GM12878 (cell line): ENCODE measurements at regions not wholly inside any gene's neighbourhood (a gene's known extent, or its start where the extent isn't known, plus 50 kb on each side); places are given as distances from the start of the nearest gene placed in this dataset.

Source experiments
- ATAC-seq: fragments of 200-7000 bp; cut with Tn5 transposase; 3 replicates; pipeline ENCODE4 v1.9.1; 2020; ENCODE audit warnings: mild to moderate bottlenecking, moderate library complexity
- BruUV-seq: library from RNA; stranded (reverse); fragments of 400-500 nt; replicated peaks from 2 replicates; lab custom pipeline; 2021; lab: Mats Ljungman, UMichigan
- CTCF ChIA-PET: fragments of 300-600 bp; sonication (Branson Sonifier 250); formaldehyde crosslinking; extraction: SDS; loops from one replicate; lab custom pipeline; 2021; ENCODE audit warnings: inconsistent platforms; lab: Yijun Ruan, JAX
- POLR2A ChIA-PET: fragments of 350-600 bp; formaldehyde crosslinking; extraction: SDS; loops from one replicate; lab custom pipeline; 2021; ENCODE audit warnings: inconsistent platforms; lab: Charles Lee
- RAD21 ChIA-PET: fragments of 300-600 bp; sonication (Branson Sonifier 250); formaldehyde crosslinking; loops from one replicate; lab custom pipeline; 2023; ENCODE audit warnings: antibody characterized with exemption; ENCODE audit not compliant: unreplicated experiment; lab: Charles Lee
- SMC1A ChIA-PET: fragments of 300-600 bp; sonication (Branson Sonifier 250); formaldehyde crosslinking; loops from one replicate; lab custom pipeline; 2023; ENCODE audit not compliant: unreplicated experiment, uncharacterized antibody; lab: Charles Lee
- DNase-seq: peaks from one replicate; pipeline ENCODE4 v3.0.0-alpha.2; 2011; ENCODE audit warnings: low read depth, low spot score
- FAIRE-seq: peaks from 3 replicates; lab custom pipeline; 2011; peaks lifted over from hg19 to GRCh38; lab: Jason Lieb, UNC
- H2AFZ ChIP-seq: 2 replicates; pipeline ENCODE4 v1.6.0; 2011; ENCODE audit warnings: low read depth, low read length, control low read depth; ENCODE audit not compliant: control insufficient read depth
- H3K27ac ChIP-seq: 2 replicates; pipeline ENCODE4 v1.5.1; 2011; ENCODE audit warnings: control low read depth; ENCODE audit not compliant: control insufficient read depth, insufficient read depth
- H3K27me3 ChIP-seq, 2 experiments: replicated peaks in 1 of 2; 2 replicates each; pipeline versions ENCODE4 v1.6.0 to v1.6.1; 2011; ENCODE audit warnings: low read length in 1 of 2; ENCODE audit not compliant: control insufficient read depth in 2 of 2, insufficient read depth in 2 of 2
- H3K36me3 ChIP-seq, 2 experiments: 2 replicates each; pipeline ENCODE4 v1.5.1; 2011; ENCODE audit warnings: low read length in 1 of 2; ENCODE audit not compliant: control insufficient read depth in 2 of 2, insufficient read depth in 2 of 2
- H3K4me1 ChIP-seq: 2 replicates; pipeline ENCODE4 v1.6.1; 2011; ENCODE audit warnings: mild to moderate bottlenecking, low read length, moderate library complexity, mixed read lengths; ENCODE audit not compliant: control insufficient read depth, insufficient read depth
- H3K4me2 ChIP-seq: 2 replicates; pipeline ENCODE4 v1.6.0; 2011; ENCODE audit warnings: control low read depth; ENCODE audit not compliant: control insufficient read depth, insufficient read depth
- H3K4me3 ChIP-seq: fragments of 200-600 bp; sonication (generic); 2 replicates; pipeline ENCODE4 v1.5.1; 2016
- H3K79me2 ChIP-seq: 2 replicates; pipeline ENCODE4 v1.6.0; 2011; ENCODE audit warnings: low read length; ENCODE audit not compliant: control insufficient read depth, insufficient read depth
- H3K9ac ChIP-seq: 2 replicates; pipeline ENCODE4 v1.8.0; 2011; ENCODE audit warnings: low read length, control low read depth, mixed read lengths; ENCODE audit not compliant: control insufficient read depth, insufficient read depth
- H3K9me3 ChIP-seq: replicated peaks from 3 replicates; pipeline ENCODE4 v1.5.1; 2011; ENCODE audit warnings: mild to moderate bottlenecking, low read length; ENCODE audit not compliant: control insufficient read depth, insufficient read depth
- H4K20me1 ChIP-seq: 2 replicates; pipeline ENCODE4 v1.6.0; 2011; ENCODE audit not compliant: control insufficient read depth, insufficient read depth
- ATF2 ChIP-seq: IDR thresholded peaks from 2 replicates; pipeline ENCODE4 v1.6.1; 2012; ENCODE audit warnings: low read length, inconsistent platforms
- EZH2 ChIP-seq: IDR thresholded peaks from 2 replicates; pipeline ENCODE4 v1.6.1; 2012; ENCODE audit warnings: low read depth, mild to moderate bottlenecking, control low read depth, inconsistent platforms, low read length, borderline replicate concordance; ENCODE audit not compliant: control insufficient read depth
- GATAD2B ChIP-seq: fragments of 450-650 bp; conservative IDR thresholded peaks from 2 replicates; pipeline ENCODE4 v1.6.1; 2017; ENCODE audit warnings: low read depth, mild to moderate bottlenecking, moderate library complexity
- HCFC1 ChIP-seq: fragments of 150-350 bp; IDR thresholded peaks from 2 replicates; pipeline ENCODE4 v1.6.1; 2014; ENCODE audit warnings: low read length
- MEF2A ChIP-seq: IDR thresholded peaks from 2 replicates; pipeline ENCODE4 v1.6.1; 2011; ENCODE audit warnings: low read depth, mild to moderate bottlenecking, low read length, moderate library complexity; ENCODE audit not compliant: insufficient read depth
- MTA3 ChIP-seq: IDR thresholded peaks from 2 replicates; pipeline ENCODE4 v1.6.1; 2012; ENCODE audit warnings: low read length, inconsistent platforms, borderline replicate concordance
- MYC ChIP-seq: IDR thresholded peaks from 2 replicates; pipeline ENCODE4 v1.6.1; 2011; ENCODE audit warnings: mild to moderate bottlenecking, low read length, moderate library complexity, inconsistent platforms; ENCODE audit not compliant: insufficient read depth, insufficient replicate concordance, insufficient read length, severe bottlenecking
- NFYA ChIP-seq: IDR thresholded peaks from 2 replicates; pipeline ENCODE4 v1.6.1; 2011; ENCODE audit warnings: low read depth, mild to moderate bottlenecking, low read length, improper control_type of control experiment, borderline replicate concordance
- NR2C2 ChIP-seq: IDR thresholded peaks from 2 replicates; pipeline ENCODE4 v1.6.1; 2011; ENCODE audit warnings: borderline replicate concordance, low read depth; ENCODE audit not compliant: control insufficient read depth, insufficient read length
- POLR2A ChIP-seq: IDR thresholded peaks from 2 replicates; pipeline ENCODE4 v1.6.1; 2011; ENCODE audit warnings: low read depth, mild to moderate bottlenecking, low read length
- RB1 ChIP-seq: fragments of 450-650 bp; formaldehyde crosslinking; IDR thresholded peaks from 2 replicates; pipeline ENCODE4 v1.6.1; 2017; ENCODE audit warnings: mild to moderate bottlenecking, borderline replicate concordance
- SMAD5 ChIP-seq: IDR thresholded peaks from 2 replicates; pipeline ENCODE4 v1.6.1; 2016; ENCODE audit warnings: antibody characterized with exemption, low read depth
- ZSCAN29 ChIP-seq: fragments of 450-650 bp; IDR thresholded peaks from 2 replicates; pipeline ENCODE4 v1.6.1; 2017; ENCODE audit warnings: mild to moderate bottlenecking, moderate library complexity
- WGBS: methylation state at CpG from one replicate; pipeline ENCODE4 v1.1.6; 2016; ENCODE audit warnings: low lambda C conversion rate; ENCODE audit not compliant: insufficient replicate concordance, insufficient coverage; ENCODE audit errors: missing lambda C conversion rate; 5-methylcytosine and 5-hydroxymethylcytosine counted together
- in situ Hi-C: fragments of 300-500 bp; cut with MboI; formaldehyde crosslinking; loops from 9 replicates; pipeline ENCODE4 v1.14.3; 2018; ENCODE audit warnings: mixed read lengths
- intact Hi-C: fragments of 100-400 bp; cut with micrococcal nuclease; formaldehyde crosslinking; loops from one replicate; pipeline ENCODE4 v1.14.2; 2022; ENCODE audit not compliant: unreplicated experiment
- TF ChIP-seq, protein P1 (sequence below): fragments of 450-650 bp; IDR thresholded peaks from 2 replicates; pipeline ENCODE4 v1.6.1; 2017; ENCODE audit warnings: antibody characterized with exemption, mild to moderate bottlenecking, moderate library complexity
- TF ChIP-seq, protein P2 (sequence below): IDR thresholded peaks from 2 replicates; pipeline ENCODE4 v1.6.1; 2011; ENCODE audit warnings: mild to moderate bottlenecking, low read depth, low read length, moderate library complexity; ENCODE audit not compliant: insufficient replicate concordance

DNA sequence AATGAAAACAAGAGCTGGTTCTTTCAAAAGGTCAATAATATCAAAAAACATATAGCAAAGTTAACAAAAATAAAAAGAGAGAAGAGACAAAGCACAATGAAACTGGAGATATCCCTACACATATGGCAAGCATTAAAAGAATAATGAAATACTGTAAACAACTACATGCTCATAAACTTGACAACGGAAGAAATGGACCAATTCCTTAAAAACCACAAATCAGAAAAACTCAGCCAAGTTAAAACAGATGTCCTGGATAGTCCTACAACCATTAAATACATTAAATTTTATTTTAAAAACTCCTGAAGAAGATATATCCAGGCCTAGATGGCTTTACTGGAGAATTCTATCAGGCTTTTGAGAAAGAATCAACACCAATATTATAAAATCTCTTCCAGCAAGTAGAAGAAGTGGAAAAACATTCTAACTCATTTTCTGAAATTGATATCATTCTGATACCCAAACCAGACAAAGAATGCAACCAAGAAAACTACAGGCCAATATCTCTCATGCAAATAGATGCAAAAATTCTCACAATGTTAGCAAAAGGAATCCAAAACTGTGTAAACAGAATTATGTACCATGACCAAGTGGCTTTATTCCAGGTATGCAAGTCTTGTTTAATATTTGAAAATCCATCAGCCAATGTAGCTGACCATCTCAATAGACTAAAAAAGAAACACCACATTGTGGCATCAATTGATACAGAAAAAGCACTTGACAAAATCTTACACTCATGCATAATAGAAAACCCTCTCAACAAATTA lies 56.1 kb upstream of the LRRC7 start:
- no TSS peak for BruUV-seq
- TF ChIP-seq GATAD2B (no peak), POLR2A (no peak), MEF2A (no peak), EZH2 (no peak), MTA3 (no peak), RB1 (no peak), ATF2 (no peak), NR2C2 (no peak), SMAD5 (no peak), HCFC1 (no peak), NFYA (no peak), MYC (no peak), ZSCAN29 (no peak)
- TF ChIP-seq, protein P1, sequence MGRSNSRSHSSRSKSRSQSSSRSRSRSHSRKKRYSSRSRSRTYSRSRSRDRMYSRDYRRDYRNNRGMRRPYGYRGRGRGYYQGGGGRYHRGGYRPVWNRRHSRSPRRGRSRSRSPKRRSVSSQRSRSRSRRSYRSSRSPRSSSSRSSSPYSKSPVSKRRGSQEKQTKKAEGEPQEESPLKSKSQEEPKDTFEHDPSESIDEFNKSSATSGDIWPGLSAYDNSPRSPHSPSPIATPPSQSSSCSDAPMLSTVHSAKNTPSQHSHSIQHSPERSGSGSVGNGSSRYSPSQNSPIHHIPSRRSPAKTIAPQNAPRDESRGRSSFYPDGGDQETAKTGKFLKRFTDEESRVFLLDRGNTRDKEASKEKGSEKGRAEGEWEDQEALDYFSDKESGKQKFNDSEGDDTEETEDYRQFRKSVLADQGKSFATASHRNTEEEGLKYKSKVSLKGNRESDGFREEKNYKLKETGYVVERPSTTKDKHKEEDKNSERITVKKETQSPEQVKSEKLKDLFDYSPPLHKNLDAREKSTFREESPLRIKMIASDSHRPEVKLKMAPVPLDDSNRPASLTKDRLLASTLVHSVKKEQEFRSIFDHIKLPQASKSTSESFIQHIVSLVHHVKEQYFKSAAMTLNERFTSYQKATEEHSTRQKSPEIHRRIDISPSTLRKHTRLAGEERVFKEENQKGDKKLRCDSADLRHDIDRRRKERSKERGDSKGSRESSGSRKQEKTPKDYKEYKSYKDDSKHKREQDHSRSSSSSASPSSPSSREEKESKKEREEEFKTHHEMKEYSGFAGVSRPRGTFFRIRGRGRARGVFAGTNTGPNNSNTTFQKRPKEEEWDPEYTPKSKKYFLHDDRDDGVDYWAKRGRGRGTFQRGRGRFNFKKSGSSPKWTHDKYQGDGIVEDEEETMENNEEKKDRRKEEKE: no peak
- TF ChIP-seq, protein P2, sequence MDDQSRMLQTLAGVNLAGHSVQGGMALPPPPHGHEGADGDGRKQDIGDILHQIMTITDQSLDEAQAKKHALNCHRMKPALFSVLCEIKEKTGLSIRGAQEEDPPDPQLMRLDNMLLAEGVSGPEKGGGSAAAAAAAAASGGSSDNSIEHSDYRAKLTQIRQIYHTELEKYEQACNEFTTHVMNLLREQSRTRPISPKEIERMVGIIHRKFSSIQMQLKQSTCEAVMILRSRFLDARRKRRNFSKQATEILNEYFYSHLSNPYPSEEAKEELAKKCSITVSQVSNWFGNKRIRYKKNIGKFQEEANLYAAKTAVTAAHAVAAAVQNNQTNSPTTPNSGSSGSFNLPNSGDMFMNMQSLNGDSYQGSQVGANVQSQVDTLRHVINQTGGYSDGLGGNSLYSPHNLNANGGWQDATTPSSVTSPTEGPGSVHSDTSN: no peak
- H2AFZ ChIP-seq: no peak overlapping the region
- FAIRE-seq (no peak), ATAC-seq (no peak), DNase-seq (no peak)
- 8% methylated on average over 1 of the region's 1 CpG for WGBS
- no peak overlapping the region for H3K4me3 ChIP-seq
- no peaks in the 10 kb centered on the region for H3K9me3 ChIP-seq
- no peaks in the 10 kb centered on the region for H3K4me1 ChIP-seq
- intact Hi-C loops (no loop called here), in situ Hi-C loops (no loop called here)
- ChIA-PET RAD21 (no interaction called here), CTCF (no interaction called here), SMC1A (no interaction called here), POLR2A (no interaction called here)
- H3K9ac ChIP-seq: no peak overlapping the region
- no peaks in the 10 kb centered on the region for H3K36me3 ChIP-seq
- H3K27ac ChIP-seq: no peak overlapping the region
- no peaks in the 10 kb centered on the region for H3K79me2 ChIP-seq
- H3K4me2 ChIP-seq: no peak overlapping the region
- H3K27me3 ChIP-seq: no peaks in the 10 kb centered on the region
- H4K20me1 ChIP-seq: no peaks in the 10 kb centered on the region
